Body of pancreas (tissue), 4 donors: ENCODE measurements at regions not wholly inside any gene's neighbourhood (a gene's known extent, or its start where the extent isn't known, plus 50 kb on each side); places are given as distances from the start of the nearest gene placed in this dataset.
"Not testable (repeated sequence)": the region's sequence is repeated elsewhere in the genome, so short reads cannot be mapped to it uniquely, and the experiment has no call there.

Experiments
- ATAC-seq: fragments of 150-250 bp; one replicate; pipeline ENCODE4 v1.9.1; 2016
- DNase-seq, 4 donors: peaks; one replicate each; pipeline ENCODE4 v3.0.0-alpha.2; 2019
- H3K27ac ChIP-seq, 4 donors: fragments of 200-600 bp; sonication (generic); 1 replicate in 3 of 4; 2 replicates in 1 of 4; pipeline versions ENCODE4 v1.5.1 to v1.6.1; 2016 to 2019; ENCODE audit warnings: mild to moderate bottlenecking in 1 of 4, mixed read lengths in 1 of 4, moderate library complexity in 1 of 4
- H3K27me3 ChIP-seq, 2 donors: fragments of 200-600 bp; sonication (generic); one replicate each; pipeline ENCODE4 v1.6.0; 2016; ENCODE audit warnings: mild to moderate bottlenecking in 1 of 2
- H3K36me3 ChIP-seq, 2 donors: fragments of 200-600 bp; sonication (generic); replicated peaks in 1 of 2; 2 replicates each; pipeline ENCODE4 v1.5.1; 2016; ENCODE audit warnings: low read depth in 2 of 2; ENCODE audit not compliant: insufficient read depth in 1 of 2
- H3K4me1 ChIP-seq: fragments of 200-600 bp; sonication (generic); one replicate; pipeline ENCODE4 v1.6.0; 2016
- H3K4me3 ChIP-seq, 2 donors: fragments of 200-600 bp; sonication (generic); 1 replicate in 1 of 2; 2 replicates in 1 of 2; pipeline ENCODE4 v1.5.1; 2016 to 2019
- H3K9me3 ChIP-seq, 3 donors: fragments of 200-600 bp; sonication (generic); 1 replicate in 2 of 3; 2 replicates in 1 of 3; pipeline ENCODE4 v1.5.1; 2016
- CTCF ChIP-seq, 7 experiments: fragments of 450-650 bp in 4 of 7; fragments of 200-600 bp in 3 of 7; sonication (generic) in 3 of 7; IDR thresholded peaks; one replicate each; pipeline ENCODE4 v1.5.1; 2016 to 2019; ENCODE audit warnings: antibody characterized with exemption in 7 of 7
- POLR2A ChIP-seq, 3 donors: fragments of 450-650 bp; IDR thresholded peaks; one replicate each; pipeline ENCODE4 v1.6.1; 2016; ENCODE audit warnings: antibody characterized with exemption in 3 of 3, mild to moderate bottlenecking in 2 of 3
- WGBS, 2 donors: methylation state at CpG; one replicate each; pipeline ENCODE4 v1.1.5; 2017; 5-methylcytosine and 5-hydroxymethylcytosine counted together
- intact Hi-C: fragments of 100-400 bp; cut with DNase I; formaldehyde crosslinking; loops from one replicate; pipeline ENCODE4 v1.15.1; 2023

DNA sequence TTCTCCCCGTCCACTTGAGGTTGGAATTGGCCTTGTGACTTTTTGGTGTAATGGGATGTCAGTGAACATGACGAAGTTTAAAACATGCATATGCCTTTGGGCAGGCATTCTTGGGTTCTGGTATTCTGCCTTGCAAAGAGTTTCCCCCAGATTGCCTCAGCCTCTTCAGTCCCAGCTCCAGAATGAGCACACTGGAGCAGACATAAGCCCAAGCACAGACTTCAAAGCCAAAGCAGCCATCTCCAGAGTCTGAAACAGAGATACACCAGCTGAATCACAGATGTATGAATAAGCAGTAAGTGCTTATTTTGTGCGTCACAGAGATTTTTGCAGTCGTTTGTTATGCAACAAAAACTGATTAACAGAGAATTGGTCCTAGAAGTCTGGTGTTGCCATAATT, 546.0 kb downstream of the FRK start:
- H3K27me3 ChIP-seq = no peaks in the 10 kb centered on the region
- WGBS, 2 donors = 67 to 80% methylated on average over 4 of the region's 4 CpGs
- ATAC-seq (no peak), DNase-seq (no peak)
- no peaks in the 10 kb centered on the region for H3K4me1 ChIP-seq
- TF ChIP-seq CTCF (IDR thresholded peaks at IDR 0.05) = no peak
- TF ChIP-seq POLR2A (IDR thresholded peaks at IDR 0.05) = no peak
- no peaks in the 10 kb centered on the region for H3K36me3 ChIP-seq
- H3K9me3 ChIP-seq = no peaks in the 10 kb centered on the region
- no peak overlapping the region for H3K4me3 ChIP-seq
- H3K27ac ChIP-seq = no peak overlapping the region
- intact Hi-C loops = no loop called here

DNA sequence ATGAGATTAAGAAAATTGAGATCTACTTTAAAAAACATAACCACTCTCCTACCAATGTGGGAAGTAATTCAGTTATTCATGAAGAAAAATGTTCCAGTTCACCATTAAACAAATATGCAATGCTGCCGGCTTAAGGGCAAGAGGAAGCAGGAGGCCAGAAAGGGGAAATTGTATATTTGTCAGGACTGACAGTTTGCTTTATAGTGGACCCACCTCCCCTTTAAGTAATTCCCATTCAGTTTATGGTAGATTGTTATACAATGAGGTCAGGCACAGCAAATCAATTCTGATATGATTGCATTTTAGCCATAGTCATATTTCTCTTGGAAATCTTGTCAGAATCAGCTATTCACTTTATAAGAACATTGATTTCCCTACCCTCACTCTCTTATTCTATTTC, 547.8 kb downstream of the FRK start:
- Histone ChIP-seq H3K36me3 (no peaks in the 10 kb centered on the region), H3K27ac (no peak overlapping the region), H3K27me3 (no peaks in the 10 kb centered on the region), H3K4me3 (no peak overlapping the region), H3K9me3 (no peaks in the 10 kb centered on the region), H3K4me1 (no peaks in the 10 kb centered on the region)
- no peak for TF ChIP-seq POLR2A (IDR thresholded peaks at IDR 0.05)
- TF ChIP-seq CTCF (IDR thresholded peaks at IDR 0.05) = no peak
- DNase-seq (no peak), ATAC-seq (no peak)
- whole genome bisulfite sequencing, 2 donors = 38 to 79% methylated on average over 1 of the region's 1 CpG
- intact Hi-C loops = no loop called here

DNA sequence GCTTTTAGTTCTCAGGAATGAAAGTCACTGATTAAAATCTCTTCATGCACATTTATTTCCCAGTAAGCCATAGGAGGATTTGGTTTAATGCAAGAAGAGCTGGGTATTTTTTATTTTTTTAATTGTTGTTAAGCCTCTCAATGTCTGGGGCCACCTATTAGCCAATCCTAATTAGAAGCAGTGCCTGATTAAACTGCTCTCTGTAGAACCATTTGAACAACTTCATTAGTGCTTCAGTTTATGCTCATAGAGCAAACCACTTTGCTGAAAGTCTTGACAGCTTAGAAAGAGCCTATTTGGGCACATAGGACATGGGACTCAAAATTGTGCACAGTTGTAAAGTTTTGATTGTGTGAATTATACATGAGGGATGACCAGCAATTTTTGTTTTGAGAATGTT, 548.9 kb downstream of the FRK start:
- Histone ChIP-seq H3K4me3 (no peak overlapping the region), H3K4me1 (no peaks in the 10 kb centered on the region), H3K27me3 (no peaks in the 10 kb centered on the region), H3K9me3 (no peaks in the 10 kb centered on the region), H3K36me3 (no peaks in the 10 kb centered on the region), H3K27ac (no peak overlapping the region)
- no peak for TF ChIP-seq POLR2A (IDR thresholded peaks at IDR 0.05)
- TF ChIP-seq CTCF (IDR thresholded peaks at IDR 0.05) = no peak
- intact Hi-C loops = no loop called here
- ATAC-seq (no peak), DNase-seq (no peak)

DNA sequence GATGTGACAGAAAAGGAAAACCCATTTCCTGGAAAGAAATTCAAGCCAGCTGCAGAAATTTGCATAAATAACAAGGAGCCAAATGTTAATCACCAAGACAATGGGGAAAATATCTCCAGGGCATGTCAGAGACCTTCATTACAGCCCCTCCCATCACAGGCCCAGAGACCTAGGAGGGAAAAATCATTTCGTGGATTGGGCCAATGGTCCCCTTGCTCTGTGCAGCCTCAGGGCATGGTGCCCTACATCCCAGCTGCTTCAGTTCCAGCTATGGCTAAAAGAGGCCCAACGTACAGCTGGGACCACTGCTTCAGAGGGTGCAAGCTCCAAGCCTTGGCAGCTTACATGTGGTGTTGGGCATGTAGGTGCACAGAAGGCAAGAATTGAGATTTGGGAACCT, 558.3 kb downstream of the FRK start:
- H3K27me3 ChIP-seq, intact Hi-C loops, H3K27ac ChIP-seq, H3K4me3 ChIP-seq, DNase-seq, H3K4me1 ChIP-seq, H3K9me3 ChIP-seq, H3K36me3 ChIP-seq, ATAC-seq: not testable (repeated sequence)
- WGBS, 2 donors = 47 to 79% methylated on average over 2 of the region's 2 CpGs

- no peaks in the 10 kb centered on the region for H3K36me3 ChIP-seq
- TF ChIP-seq POLR2A (IDR thresholded peaks at IDR 0.05) = no peak
- TF ChIP-seq CTCF (IDR thresholded peaks at IDR 0.05) = no peak
- 68 to 81% methylated on average over 3 of the region's 3 CpGs for WGBS, 2 donors
- no peaks in the 10 kb centered on the region for H3K9me3 ChIP-seq
- H3K4me1 ChIP-seq = no peaks in the 10 kb centered on the region
- ATAC-seq = no peak
- H3K4me3 ChIP-seq = no peak overlapping the region
- intact Hi-C loops = no loop called here
- H3K27ac ChIP-seq = no peak overlapping the region
- DNase-seq = no peak
- H3K27me3 ChIP-seq = no peaks in the 10 kb centered on the region
These were observed 565.5 kb downstream of the FRK start for GRCh38 chr6:115495184-115495583.
